H1 (cell line): ENCODE measurements at regions not wholly inside any gene's neighbourhood (a gene's known extent, or its start where the extent isn't known, plus 50 kb on each side); places are given as distances from the start of the nearest gene placed in this dataset.

ENCODE experiments used
- CTCF ChIA-PET: fragments of 300-600 bp; sonication (Branson Sonifier 250); formaldehyde crosslinking; loops from one replicate; lab custom pipeline; 2021; ENCODE audit not compliant: partially characterized antibody; lab: Charles Lee
- POLR2A ChIA-PET: fragments of 300-600 bp; sonication (Branson Sonifier 250); formaldehyde crosslinking; loops from one replicate; lab custom pipeline; 2021; ENCODE audit warnings: inconsistent platforms; ENCODE audit not compliant: partially characterized antibody; lab: Charles Lee
- DNase-seq, 2 experiments: peaks; one replicate each; pipeline versions ENCODE4 v3.0.0 to v3.0.0-alpha.2; 2010 to 2022; ENCODE audit warnings: low spot score in 2 of 2, low read depth in 1 of 2, mixed read lengths in 1 of 2
- FAIRE-seq: peaks from 2 replicates; lab custom pipeline; 2011; peaks lifted over from hg19 to GRCh38; lab: Jason Lieb, UNC
- H2AFZ ChIP-seq: 2 replicates; pipeline ENCODE4 v1.8.1; 2012; ENCODE audit warnings: low read length, inconsistent platforms
- H2AK5ac ChIP-seq: 2 replicates; pipeline ENCODE4 v1.6.1; 2013; ENCODE audit warnings: low read depth, low read length
- H2BK120ac ChIP-seq: replicated peaks from 2 replicates; pipeline ENCODE3; 2013; ENCODE audit warnings: low read depth, low read length, inconsistent platforms
- H2BK12ac ChIP-seq: 2 replicates; pipeline ENCODE4 v1.6.1; 2013; ENCODE audit warnings: low read depth, low read length
- H2BK15ac ChIP-seq: 2 replicates; pipeline ENCODE4 v1.6.1; 2013; ENCODE audit warnings: low read length
- H2BK20ac ChIP-seq: 2 replicates; pipeline ENCODE4 v1.6.1; 2013; ENCODE audit warnings: low read length
- H2BK5ac ChIP-seq: 2 replicates; pipeline ENCODE4 v1.6.1; 2013; ENCODE audit warnings: low read depth, low read length
- H3K14ac ChIP-seq: 2 replicates; pipeline ENCODE4 v1.6.1; 2013; ENCODE audit warnings: inconsistent platforms; ENCODE audit not compliant: insufficient read length
- H3K18ac ChIP-seq: 2 replicates; pipeline ENCODE4 v1.6.1; 2013; ENCODE audit warnings: low read length; ENCODE audit errors: extremely low read depth
- H3K23ac ChIP-seq: 2 replicates; pipeline ENCODE4 v1.6.1; 2013; ENCODE audit warnings: inconsistent platforms; ENCODE audit not compliant: insufficient read length
- H3K23me2 ChIP-seq: 2 replicates; pipeline ENCODE4 v1.6.1; 2013; ENCODE audit warnings: low read depth, low read length
- H3K27ac ChIP-seq: 2 replicates; pipeline ENCODE4 v1.6.1; 2011; ENCODE audit warnings: low read depth, low read length, inconsistent platforms
- H3K27me3 ChIP-seq, 4 experiments: replicated peaks in 1 of 4; 1 replicate in 1 of 4; 2 replicates in 3 of 4; pipeline versions ENCODE4 v1.6.1 to v1.8.1; 2011 to 2013; ENCODE audit warnings: low read length in 3 of 4, mild to moderate bottlenecking in 3 of 4, inconsistent platforms in 2 of 4, mixed read lengths in 2 of 4, moderate library complexity in 1 of 4; ENCODE audit not compliant: control insufficient read depth in 3 of 4, insufficient read depth in 3 of 4; ENCODE audit errors: extremely low read depth in 1 of 4
- H3K36me3 ChIP-seq, 4 experiments: 2 replicates each; pipeline versions ENCODE4 v1.6.1 to v1.8.1; 2011 to 2013; ENCODE audit warnings: mild to moderate bottlenecking in 4 of 4, low read length in 3 of 4, moderate library complexity in 2 of 4, control low read depth in 1 of 4, inconsistent platforms in 1 of 4; ENCODE audit not compliant: insufficient read depth in 4 of 4, control insufficient read depth in 2 of 4
- H3K4ac ChIP-seq: replicated peaks from 2 replicates; pipeline ENCODE3; 2013; ENCODE audit warnings: low read length, low read depth, mixed read lengths, inconsistent platforms; ENCODE audit not compliant: insufficient read length
- H3K4me1 ChIP-seq, 4 experiments: replicated peaks in 1 of 4; 1 replicate in 1 of 4; 2 replicates in 3 of 4; pipeline versions ENCODE4 v1.6.1 to v1.8.1; 2011 to 2013; ENCODE audit warnings: low read length in 3 of 4, inconsistent platforms in 2 of 4, mixed read lengths in 1 of 4; ENCODE audit not compliant: insufficient read depth in 4 of 4, control insufficient read depth in 3 of 4
- H3K4me2 ChIP-seq, 2 experiments: 2 replicates each; pipeline versions ENCODE4 v1.6.1 to v1.8.1; 2011 to 2013; ENCODE audit warnings: low read depth in 2 of 2, low read length in 2 of 2, control low read depth in 1 of 2, inconsistent platforms in 1 of 2, mild to moderate bottlenecking in 1 of 2; ENCODE audit not compliant: insufficient read depth in 1 of 2
- H3K4me3 ChIP-seq, 4 experiments: fragments of 200-600, 300-600 bp in 1 of 4; sonication (generic), shearing (Covaris generic), sonication (Bioruptor Twin) in 1 of 4; 2 replicates each; pipeline versions ENCODE4 v1.5.1 to v1.8.1; 2011 to 2016; ENCODE audit warnings: low read length in 4 of 4, low read depth in 3 of 4, control low read depth in 2 of 4, inconsistent platforms in 2 of 4, mild to moderate bottlenecking in 2 of 4, mixed read lengths in 1 of 4, moderate library complexity in 1 of 4; ENCODE audit not compliant: insufficient read depth in 2 of 4; ENCODE audit errors: extremely low read depth in 1 of 4
- H3K56ac ChIP-seq: replicated peaks from 2 replicates; pipeline ENCODE3; 2013; ENCODE audit warnings: low read depth, mild to moderate bottlenecking, mixed read lengths, low read length, inconsistent platforms; ENCODE audit not compliant: insufficient read length
- H3K79me1 ChIP-seq: 2 replicates; pipeline ENCODE4 v1.6.1; 2013; ENCODE audit warnings: low read depth, low read length, control low read depth
- H3K79me2 ChIP-seq, 2 experiments: 2 replicates each; pipeline versions ENCODE4 v1.6.1 to v1.8.1; 2012 to 2013; ENCODE audit warnings: low read length in 2 of 2, mild to moderate bottlenecking in 2 of 2, inconsistent platforms in 1 of 2; ENCODE audit not compliant: insufficient read depth in 2 of 2, control insufficient read depth in 1 of 2
- H3K9ac ChIP-seq, 4 experiments: replicated peaks in 1 of 4; 1 replicate in 1 of 4; 2 replicates in 3 of 4; pipeline versions ENCODE4 v1.6.1 to v1.8.1; 2011 to 2013; ENCODE audit warnings: low read depth in 3 of 4, low read length in 3 of 4, control low read depth in 2 of 4, mild to moderate bottlenecking in 2 of 4, moderate library complexity in 2 of 4, inconsistent platforms in 1 of 4; ENCODE audit errors: extremely low read depth in 1 of 4
- H3K9me3 ChIP-seq, 2 experiments: 2 replicates each; pipeline versions ENCODE4 v1.6.1 to v1.8.1; 2012 to 2013; ENCODE audit warnings: mild to moderate bottlenecking in 2 of 2, moderate library complexity in 2 of 2, control low read depth in 1 of 2, inconsistent platforms in 1 of 2, low read depth in 1 of 2, low read length in 1 of 2, mixed read lengths in 1 of 2; ENCODE audit not compliant: insufficient read depth in 2 of 2
- H4K20me1 ChIP-seq, 2 experiments: replicated peaks in 1 of 2; 2 replicates each; pipeline versions ENCODE3 to v1.8.1; 2011 to 2013; ENCODE audit warnings: inconsistent platforms in 2 of 2, low read length in 2 of 2, mild to moderate bottlenecking in 1 of 2; ENCODE audit not compliant: insufficient read depth in 2 of 2, control insufficient read depth in 1 of 2
- H4K5ac ChIP-seq: 2 replicates; pipeline ENCODE4 v1.6.1; 2013; ENCODE audit warnings: low read length, low read depth, mixed read lengths, inconsistent platforms; ENCODE audit not compliant: insufficient read length
- H4K8ac ChIP-seq: 2 replicates; pipeline ENCODE4 v1.8.0; 2013; ENCODE audit warnings: mild to moderate bottlenecking, moderate library complexity, low read length, inconsistent platforms; ENCODE audit not compliant: insufficient read depth; ENCODE audit errors: extremely low read depth
- H4K91ac ChIP-seq: replicated peaks from 2 replicates; pipeline ENCODE3; 2013; ENCODE audit warnings: low read length, mixed read lengths, inconsistent platforms; ENCODE audit not compliant: insufficient read length
- BRCA1 ChIP-seq: IDR thresholded peaks from 2 replicates; pipeline ENCODE4 v1.6.1; 2012; ENCODE audit warnings: low read depth, low read length, improper control_type of control experiment
- CREB1 ChIP-seq: IDR thresholded peaks from 2 replicates; pipeline ENCODE4 v1.6.1; 2012; ENCODE audit warnings: inconsistent platforms
- CTCF ChIP-seq, 3 experiments: IDR thresholded peaks; 1 replicate in 2 of 3; 2 replicates in 1 of 3; pipeline versions ENCODE4 v1.5.1 to v1.6.1; 2011; ENCODE audit warnings: low read length in 3 of 3, mild to moderate bottlenecking in 3 of 3, inconsistent platforms in 2 of 3, low read depth in 1 of 3, moderate library complexity in 1 of 3; ENCODE audit not compliant: insufficient read depth in 1 of 3; ENCODE audit errors: control extremely low read depth in 1 of 3
- HDAC6 ChIP-seq: IDR thresholded peaks from one replicate; pipeline ENCODE4 v1.7.1; 2012; ENCODE audit warnings: low read depth, mild to moderate bottlenecking, inconsistent platforms, low read length, moderate library complexity
- PHF8 ChIP-seq: fragments of 200-600 bp; sonication (generic); conservative IDR thresholded peaks from 2 replicates; pipeline ENCODE4 v1.7.1; 2012; ENCODE audit warnings: low read depth, mild to moderate bottlenecking, inconsistent platforms, low read length, moderate library complexity
- RXRA ChIP-seq: IDR thresholded peaks from 2 replicates; pipeline ENCODE4 v1.6.1; 2011; ENCODE audit warnings: low read depth, mild to moderate bottlenecking, low read length, moderate library complexity; ENCODE audit not compliant: insufficient read depth
- TAF1 ChIP-seq: IDR thresholded peaks from 2 replicates; pipeline ENCODE4 v1.6.1; 2011; ENCODE audit warnings: mild to moderate bottlenecking, low read depth, low read length
- TCF12 ChIP-seq: IDR thresholded peaks from 2 replicates; pipeline ENCODE4 v1.6.1; 2011; ENCODE audit warnings: low read depth, mild to moderate bottlenecking, low read length
- TEAD4 ChIP-seq: IDR thresholded peaks from 2 replicates; pipeline ENCODE4 v1.6.1; 2012; ENCODE audit warnings: low read depth, low read length, inconsistent platforms, mixed read lengths
- USF2 ChIP-seq: IDR thresholded peaks from 2 replicates; pipeline ENCODE4 v1.6.1; 2011; ENCODE audit warnings: low read length, improper control_type of control experiment
- WGBS, 2 experiments: shearing (Covaris generic) in 1 of 2; methylation state at CpG; one replicate each; pipeline versions ENCODE4 v1.1.6 to v1.1.7; 2013 to 2015; ENCODE audit warnings: low lambda C conversion rate in 2 of 2, mixed read lengths in 2 of 2, inconsistent platforms in 1 of 2, low coverage in 1 of 2, missing lambda C conversion rate in 1 of 2; ENCODE audit not compliant: insufficient replicate concordance in 2 of 2, insufficient coverage in 1 of 2, insufficient read length in 1 of 2; ENCODE audit errors: extremely low coverage in 1 of 2, missing lambda C conversion rate in 1 of 2; 5-methylcytosine and 5-hydroxymethylcytosine counted together

GRCh38 chr21:28177124-28177523 lies 815.6 kb downstream of the LTN1 start:
- Histone ChIP-seq H4K91ac (no peak overlapping the region), H4K20me1 (no peaks in the 10 kb centered on the region), H2BK120ac (no peak overlapping the region), H2AFZ (no peak overlapping the region), H3K14ac (no peak overlapping the region), H3K9me3 (peaks cover under 1 to 4% of the 10 kb centered on the region in 2 experiments; a peak in 3 of 4 replicates), H3K4me2 (no peak overlapping the region), H3K18ac (no peak overlapping the region), H3K36me3 (no peaks in the 10 kb centered on the region), H3K23ac (no peak overlapping the region), H3K9ac (no peak overlapping the region), H2AK5ac (no peak overlapping the region), H2BK12ac (no peak overlapping the region)
- no peak for TF ChIP-seq PHF8
- no peak for TF ChIP-seq HDAC6
- TF ChIP-seq TEAD4, result no peak
- TF ChIP-seq TAF1, result no peak
- TF ChIP-seq RXRA, result no peak
- no peak for TF ChIP-seq TCF12
- TF ChIP-seq CREB1, result no peak
- no peak for TF ChIP-seq BRCA1
- no peak for TF ChIP-seq USF2
- TF ChIP-seq CTCF (IDR thresholded peaks at IDR 0.05; ENCODE audit: control extremely low read depth in 1 of 3, insufficient read depth in 1 of 3, low read depth in 1 of 3, low read length in 3 of 3), result no peak
- TF ChIP-seq, all 59 proteins: peak for 0
- DNase-seq (no peak), FAIRE-seq (no peak)
- Histone ChIP-seq H3K4me1 (no peaks in the 10 kb centered on the region), H3K4ac (no peak overlapping the region), H3K56ac (no peak overlapping the region), H3K79me2 (no peaks in the 10 kb centered on the region), H3K27ac (no peak overlapping the region), H3K23me2 (no peaks in the 10 kb centered on the region), H2BK20ac (no peak overlapping the region), H3K79me1 (no peaks in the 10 kb centered on the region), H3K27me3 (no peaks in the 10 kb centered on the region), H4K5ac (no peak overlapping the region), H3K4me3 (no peak overlapping the region), H2BK5ac (no peak overlapping the region), H4K8ac (no peak overlapping the region), H2BK15ac (no peak overlapping the region)
- ChIA-PET CTCF (no interaction called here), POLR2A (no interaction called here)
- 92% methylated on average over 1 of the region's 1 CpG; no CpG with 5 or more reads in 1 of the 2 experiments for WGBS, 2 experiments
